H9 (cell line): ENCODE measurements at regions not wholly inside any gene's neighbourhood (a gene's known extent, or its start where the extent isn't known, plus 50 kb on each side); places are given as distances from the start of the nearest gene placed in this dataset.

ENCODE experiments used
- DNase-seq: peaks from one replicate; pipeline ENCODE4 v3.0.0-alpha.2; 2017
- H2AFZ ChIP-seq: one replicate; pipeline ENCODE4 v1.6.1; 2013; ENCODE audit warnings: mild to moderate bottlenecking, low read length, control low read depth, moderate library complexity
- H2AK5ac ChIP-seq: 2 replicates; pipeline ENCODE4 v1.6.1; 2013; ENCODE audit warnings: low read length, control low read depth, mixed read lengths; ENCODE audit not compliant: insufficient read length
- H2BK120ac ChIP-seq: one replicate; pipeline ENCODE4 v1.6.1; 2013; ENCODE audit warnings: low read depth, mild to moderate bottlenecking, low read length, control low read depth, inconsistent platforms; ENCODE audit not compliant: poor library complexity, severe bottlenecking
- H2BK12ac ChIP-seq: 2 replicates; pipeline ENCODE4 v1.6.1; 2013; ENCODE audit warnings: low read length, control low read depth, mixed read lengths, low read depth; ENCODE audit not compliant: insufficient read length
- H2BK15ac ChIP-seq: 2 replicates; pipeline ENCODE4 v1.6.1; 2013; ENCODE audit warnings: low read depth, low read length, control low read depth
- H2BK20ac ChIP-seq: one replicate; pipeline ENCODE4 v1.6.1; 2013; ENCODE audit warnings: low read depth, mild to moderate bottlenecking, low read length, control low read depth, inconsistent platforms; ENCODE audit not compliant: poor library complexity, severe bottlenecking
- H2BK5ac ChIP-seq: 2 replicates; pipeline ENCODE4 v1.6.1; 2013; ENCODE audit warnings: low read length, control low read depth, mixed read lengths; ENCODE audit not compliant: insufficient read length
- H3K14ac ChIP-seq: 2 replicates; pipeline ENCODE4 v1.6.1; 2013; ENCODE audit warnings: low read length, control low read depth; ENCODE audit not compliant: insufficient read depth
- H3K18ac ChIP-seq: 2 replicates; pipeline ENCODE4 v1.6.1; 2013; ENCODE audit warnings: low read depth, mild to moderate bottlenecking, mixed read lengths, low read length, control low read depth; ENCODE audit not compliant: insufficient read length
- H3K23ac ChIP-seq: 2 replicates; pipeline ENCODE4 v1.6.1; 2013; ENCODE audit warnings: low read length, control low read depth, mixed read lengths, low read depth; ENCODE audit not compliant: insufficient read length
- H3K23me2 ChIP-seq: 2 replicates; pipeline ENCODE4 v1.6.1; 2013; ENCODE audit warnings: low read depth, mild to moderate bottlenecking, mixed read lengths, low read length, control low read depth; ENCODE audit not compliant: insufficient read length, poor library complexity, severe bottlenecking
- H3K27ac ChIP-seq: 2 replicates; pipeline ENCODE4 v1.5.1; 2013; ENCODE audit warnings: low read length, control low read depth, mixed read lengths, low read depth; ENCODE audit not compliant: insufficient read length
- H3K27me3 ChIP-seq: 2 replicates; pipeline ENCODE4 v1.6.1; 2013; ENCODE audit warnings: low read length, control low read depth, inconsistent platforms; ENCODE audit not compliant: insufficient read depth
- H3K4ac ChIP-seq: 2 replicates; pipeline ENCODE4 v1.6.1; 2013; ENCODE audit warnings: low read depth, mild to moderate bottlenecking, control low read depth, inconsistent platforms, low read length, moderate library complexity
- H3K4me1 ChIP-seq: 2 replicates; pipeline ENCODE4 v1.6.1; 2013; ENCODE audit warnings: low read length, control low read depth, inconsistent platforms; ENCODE audit not compliant: insufficient read depth
- H3K4me2 ChIP-seq: 2 replicates; pipeline ENCODE4 v1.6.1; 2013; ENCODE audit warnings: low read length, control low read depth, mixed read lengths; ENCODE audit not compliant: insufficient read length, insufficient read depth
- H3K56ac ChIP-seq: 2 replicates; pipeline ENCODE4 v1.6.1; 2013; ENCODE audit warnings: low read depth, mild to moderate bottlenecking, mixed read lengths, low read length, control low read depth; ENCODE audit not compliant: insufficient read length
- H3K79me1 ChIP-seq: 2 replicates; pipeline ENCODE4 v1.6.1; 2013; ENCODE audit warnings: low read depth, mild to moderate bottlenecking, moderate library complexity, low read length, control low read depth, inconsistent platforms; ENCODE audit not compliant: insufficient read depth, poor library complexity, severe bottlenecking
- H3K79me2 ChIP-seq: 2 replicates; pipeline ENCODE4 v1.6.1; 2013; ENCODE audit warnings: low read length, control low read depth, inconsistent platforms; ENCODE audit not compliant: insufficient read depth
- H3K9ac ChIP-seq: 2 replicates; pipeline ENCODE4 v1.6.1; 2013; ENCODE audit warnings: low read length, control low read depth, mixed read lengths; ENCODE audit not compliant: insufficient read length; ENCODE audit errors: extremely low read depth
- H3K9me3 ChIP-seq: one replicate; pipeline ENCODE4 v1.6.1; 2013; ENCODE audit warnings: low read depth, low read length, inconsistent platforms; ENCODE audit not compliant: control insufficient read depth
- H3T11ph ChIP-seq: one replicate; pipeline ENCODE4 v1.6.1; 2013; ENCODE audit warnings: mild to moderate bottlenecking, low read length, control low read depth, inconsistent platforms
- H4K20me1 ChIP-seq: one replicate; pipeline ENCODE4 v1.6.1; 2013; ENCODE audit not compliant: control insufficient read depth, insufficient read length, insufficient read depth
- H4K5ac ChIP-seq: 2 replicates; pipeline ENCODE4 v1.6.1; 2013; ENCODE audit warnings: low read depth, mild to moderate bottlenecking, mixed read lengths, low read length, control low read depth; ENCODE audit not compliant: insufficient read length
- H4K8ac ChIP-seq: replicated peaks from 2 replicates; pipeline ENCODE4 v1.6.1; 2013; ENCODE audit warnings: low read length, control low read depth, mixed read lengths, low read depth; ENCODE audit not compliant: insufficient read length
- H4K91ac ChIP-seq: 2 replicates; pipeline ENCODE4 v1.6.1; 2013; ENCODE audit warnings: low read depth, mild to moderate bottlenecking, moderate library complexity, mixed read lengths, low read length, control low read depth; ENCODE audit not compliant: insufficient read length
- H3K27ac Mint-ChIP-seq, 3 experiments: 2 replicates in 2 of 3; 3 replicates in 1 of 3; pipeline ENCODE4 v1.8.0; 2020 to 2021; ENCODE audit warnings: mixed read lengths in 3 of 3, mild to moderate bottlenecking in 1 of 3, moderate library complexity in 1 of 3
- H3K27me3 Mint-ChIP-seq: 2 replicates; pipeline ENCODE4 v1.8.0; 2021; ENCODE audit warnings: low read depth, mild to moderate bottlenecking, moderate library complexity, mixed read lengths
- H3K36me3 Mint-ChIP-seq, 3 experiments: 2 replicates in 2 of 3; 3 replicates in 1 of 3; pipeline ENCODE4 v1.8.0; 2020 to 2021; ENCODE audit warnings: low read depth in 3 of 3, mixed read lengths in 3 of 3; ENCODE audit not compliant: insufficient read depth in 1 of 3
- H3K4me1 Mint-ChIP-seq, 2 experiments: 2 replicates each; pipeline ENCODE4 v1.8.0; 2020; ENCODE audit warnings: mixed read lengths in 2 of 2
- H3K4me3 Mint-ChIP-seq, 2 experiments: 2 replicates in 1 of 2; 3 replicates in 1 of 2; pipeline ENCODE4 v1.8.0; 2020 to 2021; ENCODE audit warnings: mild to moderate bottlenecking in 2 of 2, mixed read lengths in 2 of 2, moderate library complexity in 1 of 2
- H3K9me3 Mint-ChIP-seq, 2 experiments: 2 replicates in 1 of 2; 3 replicates in 1 of 2; pipeline ENCODE4 v1.8.0; 2020; ENCODE audit warnings: mild to moderate bottlenecking in 2 of 2, mixed read lengths in 2 of 2, moderate library complexity in 1 of 2
- WGBS: extraction: QIAGEN DNeasy Blood & Tissue Kit; methylation state at CpG from one replicate; pipeline ENCODE4 v1.1.7; 2013; ENCODE audit warnings: missing lambda C conversion rate, low lambda C conversion rate, mixed read lengths; ENCODE audit not compliant: insufficient read length; ENCODE audit errors: extremely low coverage; 5-methylcytosine and 5-hydroxymethylcytosine counted together
- TF ChIP-seq, protein P1 (sequence below): fragments of 200-600 bp; sonication (generic); conservative IDR thresholded peaks from 3 replicates; pipeline ENCODE4 v1.8.0; 2021; ENCODE audit warnings: antibody characterized with exemption, mild to moderate bottlenecking

DNA sequence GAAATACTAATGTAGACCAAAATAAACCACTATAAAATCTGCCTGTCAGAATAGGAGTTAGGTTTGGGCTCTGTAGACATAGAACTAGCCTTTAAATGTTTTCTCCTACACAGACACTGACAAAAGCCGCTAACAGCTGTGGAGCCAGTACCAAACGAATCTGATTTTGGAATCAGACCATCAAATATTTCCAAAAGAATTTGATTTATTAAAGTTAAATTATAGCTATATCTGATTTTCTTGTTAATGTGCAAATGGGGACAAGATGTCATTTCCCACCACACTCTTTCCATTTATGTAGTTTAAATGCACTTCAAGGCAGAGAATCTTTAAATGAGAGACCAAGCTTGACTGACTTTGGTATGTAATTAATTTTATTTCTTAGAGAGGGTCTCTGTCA, 343.4 kb upstream of the FIGN start:
- H3K18ac ChIP-seq: no peak overlapping the region
- H3K79me2 ChIP-seq: no peaks in the 10 kb centered on the region
- H4K20me1 ChIP-seq: no peaks in the 10 kb centered on the region
- no peak for DNase-seq
- no peak overlapping the region for H2BK12ac ChIP-seq
- H2BK120ac ChIP-seq: no peak overlapping the region
- TF ChIP-seq, protein P1, sequence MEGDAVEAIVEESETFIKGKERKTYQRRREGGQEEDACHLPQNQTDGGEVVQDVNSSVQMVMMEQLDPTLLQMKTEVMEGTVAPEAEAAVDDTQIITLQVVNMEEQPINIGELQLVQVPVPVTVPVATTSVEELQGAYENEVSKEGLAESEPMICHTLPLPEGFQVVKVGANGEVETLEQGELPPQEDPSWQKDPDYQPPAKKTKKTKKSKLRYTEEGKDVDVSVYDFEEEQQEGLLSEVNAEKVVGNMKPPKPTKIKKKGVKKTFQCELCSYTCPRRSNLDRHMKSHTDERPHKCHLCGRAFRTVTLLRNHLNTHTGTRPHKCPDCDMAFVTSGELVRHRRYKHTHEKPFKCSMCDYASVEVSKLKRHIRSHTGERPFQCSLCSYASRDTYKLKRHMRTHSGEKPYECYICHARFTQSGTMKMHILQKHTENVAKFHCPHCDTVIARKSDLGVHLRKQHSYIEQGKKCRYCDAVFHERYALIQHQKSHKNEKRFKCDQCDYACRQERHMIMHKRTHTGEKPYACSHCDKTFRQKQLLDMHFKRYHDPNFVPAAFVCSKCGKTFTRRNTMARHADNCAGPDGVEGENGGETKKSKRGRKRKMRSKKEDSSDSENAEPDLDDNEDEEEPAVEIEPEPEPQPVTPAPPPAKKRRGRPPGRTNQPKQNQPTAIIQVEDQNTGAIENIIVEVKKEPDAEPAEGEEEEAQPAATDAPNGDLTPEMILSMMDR: no peak
- no peaks in the 10 kb centered on the region for H3K9me3 ChIP-seq
- no peak overlapping the region for H3K14ac ChIP-seq
- Mint-ChIP-seq H3K9me3 (no peaks in the 10 kb centered on the region; a peak in 1 of 5 replicates), H3K4me3 (no peak overlapping the region), H3K27me3 (no peaks in the 10 kb centered on the region), H3K36me3 (no peaks in the 10 kb centered on the region), H3K4me1 (peaks cover 0 to 4% of the 10 kb centered on the region in 2 experiments; a peak in 2 of 4 replicates), H3K27ac (no peak overlapping the region)
- H3K4ac ChIP-seq: no peak overlapping the region
- H3K23ac ChIP-seq: no peak overlapping the region
- H4K8ac ChIP-seq: no peak overlapping the region
- H3K79me1 ChIP-seq: no peaks in the 10 kb centered on the region
- no peak overlapping the region for H2BK15ac ChIP-seq
- H2BK20ac ChIP-seq: no peak overlapping the region
- WGBS: no CpG with 5 or more reads among the region's 2 CpGs
- H2AFZ ChIP-seq: no peak overlapping the region
- no peak overlapping the region for H4K91ac ChIP-seq
- H3K4me1 ChIP-seq: no peaks in the 10 kb centered on the region
- no peak overlapping the region for H3T11ph ChIP-seq
- H3K23me2 ChIP-seq: no peaks in the 10 kb centered on the region
- H2AK5ac ChIP-seq: no peak overlapping the region
- no peak overlapping the region for H3K27ac ChIP-seq
- H4K5ac ChIP-seq: no peak overlapping the region
- no peaks in the 10 kb centered on the region for H3K27me3 ChIP-seq
- H3K4me2 ChIP-seq: no peak overlapping the region
- H3K56ac ChIP-seq: no peak overlapping the region
- H2BK5ac ChIP-seq: no peak overlapping the region
- no peak overlapping the region for H3K9ac ChIP-seq
